IMR-90 (cell line): ENCODE measurements at regions not wholly inside any gene's neighbourhood (a gene's known extent, or its start where the extent isn't known, plus 50 kb on each side); places are given as distances from the start of the nearest gene placed in this dataset.
A peak's percentile ranks its signal among the peaks of the same experiment; 100 is the strongest.

Experiments
- ATAC-seq: fragments of 200-7000 bp; cut with Tn5 transposase; 2 replicates; pipeline ENCODE4 v1.9.1; 2020; ENCODE audit warnings: low read depth, mild to moderate bottlenecking, moderate library complexity
- BruUV-seq: library from RNA; stranded (reverse); fragments of 400-500 nt; replicated peaks from 2 replicates; lab custom pipeline; 2021; lab: Mats Ljungman, UMichigan
- CTCF ChIA-PET: fragments of 300-600 bp; formaldehyde crosslinking; extraction: SDS; loops from one replicate; lab custom pipeline; 2021; ENCODE audit warnings: antibody characterized with exemption; lab: Yijun Ruan, JAX
- POLR2A ChIA-PET: fragments of 300-600 bp; sonication (Branson Sonifier 250); formaldehyde crosslinking; loops from one replicate; lab custom pipeline; 2022; ENCODE audit warnings: antibody characterized with exemption; ENCODE audit not compliant: unreplicated experiment; lab: Charles Lee
- DNase-seq: peaks from one replicate; pipeline ENCODE4 v3.0.0; 2013
- H2AFZ ChIP-seq: replicated peaks from 2 replicates; pipeline ENCODE3; 2013; ENCODE audit warnings: low read length, mild to moderate bottlenecking; ENCODE audit not compliant: poor library complexity
- H2AK5ac ChIP-seq: 2 replicates; pipeline ENCODE4 v1.6.1; 2013; ENCODE audit warnings: low read depth, low read length, inconsistent platforms
- H2AK9ac ChIP-seq: replicated peaks from 2 replicates; pipeline ENCODE3; 2013; ENCODE audit warnings: mild to moderate bottlenecking, low read depth, low read length, moderate library complexity; ENCODE audit not compliant: poor library complexity
- H2BK120ac ChIP-seq: 2 replicates; pipeline ENCODE4 v1.6.1; 2013; ENCODE audit warnings: low read depth, low read length, inconsistent platforms
- H2BK15ac ChIP-seq: 3 replicates; pipeline ENCODE4 v1.6.1; 2013; ENCODE audit warnings: low read depth, low read length, inconsistent platforms
- H2BK20ac ChIP-seq: 2 replicates; pipeline ENCODE4 v1.6.1; 2013; ENCODE audit warnings: low read depth, mild to moderate bottlenecking, inconsistent platforms, low read length, moderate library complexity
- H2BK5ac ChIP-seq: 2 replicates; pipeline ENCODE4 v1.6.1; 2013; ENCODE audit warnings: mild to moderate bottlenecking, low read depth, low read length, inconsistent platforms; ENCODE audit not compliant: poor library complexity, severe bottlenecking
- H3K14ac ChIP-seq: replicated peaks from 2 replicates; pipeline ENCODE4 v1.6.1; 2013; ENCODE audit warnings: low read depth, low read length, inconsistent platforms
- H3K18ac ChIP-seq: 2 replicates; pipeline ENCODE4 v1.6.1; 2013; ENCODE audit warnings: low read depth, low read length, control low read depth
- H3K23ac ChIP-seq: 2 replicates; pipeline ENCODE4 v1.6.1; 2013; ENCODE audit warnings: low read depth, low read length, inconsistent platforms
- H3K27ac ChIP-seq: 2 replicates; pipeline ENCODE4 v1.5.1; 2013; ENCODE audit warnings: mild to moderate bottlenecking, control low read depth, low read length; ENCODE audit not compliant: insufficient read depth
- H3K27me3 ChIP-seq: 2 replicates; pipeline ENCODE4 v1.6.1; 2013; ENCODE audit warnings: low read length; ENCODE audit not compliant: control insufficient read depth, insufficient read depth
- H3K36me3 ChIP-seq: 2 replicates; pipeline ENCODE4 v1.6.1; 2013; ENCODE audit warnings: low read length, mixed read lengths; ENCODE audit not compliant: control insufficient read depth, insufficient read depth
- H3K4ac ChIP-seq: 2 replicates; pipeline ENCODE4 v1.6.1; 2013; ENCODE audit warnings: low read depth, low read length, inconsistent platforms
- H3K4me1 ChIP-seq: 2 replicates; pipeline ENCODE4 v1.6.1; 2013; ENCODE audit warnings: low read length, mixed read lengths; ENCODE audit not compliant: control insufficient read depth, insufficient read depth
- H3K4me2 ChIP-seq: 2 replicates; pipeline ENCODE4 v1.6.1; 2013; ENCODE audit warnings: low read depth, mild to moderate bottlenecking, control low read depth, low read length, moderate library complexity
- H3K4me3 ChIP-seq: 2 replicates; pipeline ENCODE4 v1.5.1; 2013; ENCODE audit warnings: low read depth, mild to moderate bottlenecking, control low read depth, low read length, moderate library complexity; ENCODE audit not compliant: insufficient read depth
- H3K56ac ChIP-seq: 2 replicates; pipeline ENCODE4 v1.6.1; 2013; ENCODE audit warnings: low read length, inconsistent platforms; ENCODE audit not compliant: insufficient read depth; ENCODE audit errors: extremely low read depth
- H3K79me1 ChIP-seq, 2 experiments: 2 replicates each; pipeline ENCODE4 v1.6.1; 2013; ENCODE audit warnings: low read length in 2 of 2, inconsistent platforms in 1 of 2, low read depth in 1 of 2
- H3K9ac ChIP-seq: 2 replicates; pipeline ENCODE4 v1.6.1; 2013; ENCODE audit warnings: low read depth, low read length, control low read depth
- H3K9me1 ChIP-seq: 2 replicates; pipeline ENCODE4 v1.6.1; 2013; ENCODE audit warnings: low read length, inconsistent platforms; ENCODE audit not compliant: insufficient read depth
- H3K9me3 ChIP-seq: 2 replicates; pipeline ENCODE4 v1.6.1; 2013; ENCODE audit warnings: low read length; ENCODE audit not compliant: control insufficient read depth, insufficient read depth
- H4K20me1 ChIP-seq: 2 replicates; pipeline ENCODE4 v1.6.1; 2013; ENCODE audit warnings: low read length, inconsistent platforms; ENCODE audit not compliant: insufficient read depth
- H4K5ac ChIP-seq: 2 replicates; pipeline ENCODE4 v1.6.1; 2013; ENCODE audit warnings: mild to moderate bottlenecking, low read depth, low read length, control low read depth
- H4K8ac ChIP-seq, 2 experiments: 2 replicates each; pipeline ENCODE4 v1.6.1; 2013; ENCODE audit warnings: low read depth in 2 of 2, low read length in 2 of 2, control low read depth in 1 of 2, inconsistent platforms in 1 of 2
- H4K91ac ChIP-seq: 2 replicates; pipeline ENCODE4 v1.6.1; 2013; ENCODE audit warnings: low read depth, low read length, inconsistent platforms; ENCODE audit not compliant: insufficient read depth
- MAZ ChIP-seq: IDR thresholded peaks from 2 replicates; pipeline ENCODE4 v1.6.1; 2012; ENCODE audit warnings: low read depth, mild to moderate bottlenecking, low read length, improper control_type of control experiment, moderate library complexity, borderline replicate concordance
- POLR2A ChIP-seq: IDR thresholded peaks from 2 replicates; pipeline ENCODE4 v1.6.1; 2012; ENCODE audit warnings: mild to moderate bottlenecking, low read depth, low read length
- RFX5 ChIP-seq: IDR thresholded peaks from 2 replicates; pipeline ENCODE4 v1.8.0; 2012; ENCODE audit warnings: low read depth, mild to moderate bottlenecking, low read length, moderate library complexity
- WGBS, 2 experiments: methylation state at CpG; one replicate each; pipeline versions ENCODE4 v1.1.5 to v1.1.7; 2013; ENCODE audit warnings: missing lambda C conversion rate in 2 of 2; ENCODE audit not compliant: insufficient read length in 1 of 2; ENCODE audit errors: extremely low coverage in 2 of 2; 5-methylcytosine and 5-hydroxymethylcytosine counted together
- dilution Hi-C: fragments of 300-500 bp; cut with HindIII; formaldehyde crosslinking; loops from one replicate; pipeline ENCODE4 v1.14.3; 2018; ENCODE audit warnings: low sequenced_read_pairs; ENCODE audit not compliant: unreplicated experiment
- in situ Hi-C: fragments of 300-500 bp; cut with MboI; formaldehyde crosslinking; loops from 3 replicates; pipeline ENCODE4 v1.14.3; 2019; ENCODE audit warnings: low sequenced_read_pairs, inconsistent platforms, mixed read lengths
- intact Hi-C: fragments of 100-400 bp; cut with micrococcal nuclease; formaldehyde crosslinking; loops from 2 replicates; pipeline ENCODE4 v1.10.0; 2022

GRCh38 chr7:130986261-130986690 is 252.3 kb upstream of the KLF14 start:
- peaks cover 17% of the 10 kb centered on the region for H3K9me1 ChIP-seq
- no peak overlapping the region for H3K27ac ChIP-seq
- H3K4me1 ChIP-seq = peaks cover 6% of the 10 kb centered on the region
- H3K56ac ChIP-seq = no peak overlapping the region
- intact Hi-C loops = no loop called here
- H2BK120ac ChIP-seq = no peak overlapping the region
- H3K9ac ChIP-seq = no peak overlapping the region
- ChIA-PET POLR2A (no interaction called here), CTCF (no interaction called here)
- no peak overlapping the region for H3K23ac ChIP-seq
- peak overlapping the region; percentile 40; the same call in 1 of the 2 replicates for H3K14ac ChIP-seq
- H3K36me3 ChIP-seq = peaks cover 9% of the 10 kb centered on the region
- no peak overlapping the region for H2AFZ ChIP-seq
- H3K4me3 ChIP-seq = no peak overlapping the region
- H2AK9ac ChIP-seq = no peak overlapping the region
- H3K4ac ChIP-seq = no peak overlapping the region
- BruUV-seq = no TSS peak
- H4K20me1 ChIP-seq = peaks cover 22% of the 10 kb centered on the region
- peaks cover 26 to 68% of the 10 kb centered on the region in 2 experiments for H3K79me1 ChIP-seq
- H2BK20ac ChIP-seq = no peak overlapping the region
- dilution Hi-C loops = no loop called here
- H2AK5ac ChIP-seq = no peak overlapping the region; the same call in 1 of the 2 replicates
- H3K18ac ChIP-seq = no peak overlapping the region
- TF ChIP-seq RFX5 (no peak), POLR2A (no peak), MAZ (no peak)
- no peaks in the 10 kb centered on the region for H3K9me3 ChIP-seq
- no peaks in the 10 kb centered on the region for H3K27me3 ChIP-seq
- peak overlapping the region; percentile 28; the same call in 1 of the 2 replicates for H4K91ac ChIP-seq
- H4K8ac ChIP-seq = no peak overlapping the region
- H4K5ac ChIP-seq = no peak overlapping the region
- H2BK15ac ChIP-seq = no peak overlapping the region
- WGBS, 2 experiments = no CpG with 5 or more reads among the region's 7 CpGs
- ATAC-seq = no peak
- DNase-seq = no peak
- in situ Hi-C loops = no loop called here
- no peak overlapping the region for H2BK5ac ChIP-seq
- H3K4me2 ChIP-seq = no peak overlapping the region
